HPDE6-E6E7 (cell line): ENCODE measurements at regions not wholly inside any gene's neighbourhood (a gene's known extent, or its start where the extent isn't known, plus 50 kb on each side); places are given as distances from the start of the nearest gene placed in this dataset.

Source experiments
- DNase-seq: peaks from one replicate; pipeline ENCODE4 v3.0.0; 2011; ENCODE audit warnings: missing footprints; ENCODE audit errors: extremely low spot score

GRCh38 chr21:16536643-16537434, 807.1 kb downstream of the USP25 start:
- no peak for DNase-seq

DNA sequence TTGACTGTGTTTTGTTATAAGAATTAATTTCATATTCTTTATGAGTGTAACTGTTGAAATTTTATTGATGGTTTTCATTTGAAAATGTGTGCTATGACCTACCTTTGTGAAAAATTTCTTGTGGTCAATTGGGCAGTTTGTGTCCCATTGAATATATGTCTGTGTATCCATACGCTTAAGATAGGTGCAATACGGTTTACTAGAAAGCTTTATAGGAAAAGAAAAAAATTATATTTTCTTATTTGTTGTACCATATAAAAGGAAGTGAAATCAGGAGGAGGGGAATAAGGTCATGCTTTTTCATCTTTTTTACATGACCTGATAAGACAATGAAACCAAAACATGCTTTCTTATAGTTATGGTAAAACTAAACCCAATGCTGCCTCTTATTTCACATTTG, 807.7 kb downstream of the USP25 start:
- DNase-seq: no peak

DNA sequence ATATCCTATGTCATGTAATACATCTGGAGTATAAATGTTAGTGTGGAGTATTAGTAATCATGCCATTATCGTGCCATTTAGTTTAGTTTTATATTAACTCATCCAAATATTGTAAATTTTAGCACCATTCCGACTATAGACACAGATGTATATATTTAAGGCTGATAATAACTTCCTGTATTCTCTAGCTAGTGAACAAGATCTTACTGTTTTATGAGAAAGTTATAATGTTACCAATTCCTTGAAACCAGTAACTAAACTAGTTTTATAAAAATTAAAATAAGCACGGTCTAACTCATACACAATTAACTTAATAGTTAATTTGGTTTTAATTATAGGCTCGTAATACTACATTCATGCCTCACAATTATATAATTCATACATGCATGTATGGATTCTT, 808.6 kb downstream of the USP25 start:
- no peak for DNase-seq

DNA sequence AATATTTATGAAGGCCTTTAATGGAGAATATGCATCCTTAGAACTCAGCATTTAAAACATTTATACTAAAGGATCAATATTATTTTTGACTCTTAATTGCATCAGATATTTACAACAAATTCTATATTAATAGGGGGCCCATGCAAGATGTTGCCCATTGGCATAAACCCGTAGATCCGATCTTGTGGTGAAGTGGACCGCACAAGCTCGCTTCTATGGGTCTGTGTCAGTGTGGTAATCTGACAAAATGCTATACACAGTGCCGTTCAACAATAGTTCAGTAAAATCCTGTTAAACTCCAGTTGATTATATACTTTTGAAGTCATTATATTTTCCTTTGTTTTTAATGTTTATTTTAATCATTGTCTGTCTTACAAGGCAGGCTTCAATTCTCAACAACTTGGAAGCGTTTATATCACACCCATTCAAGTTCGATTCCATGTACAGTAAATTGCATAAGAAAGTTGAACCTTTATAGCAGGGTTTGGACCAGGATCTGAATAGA, 809.2 kb downstream of the USP25 start:
- DNase-seq: no peak

DNA sequence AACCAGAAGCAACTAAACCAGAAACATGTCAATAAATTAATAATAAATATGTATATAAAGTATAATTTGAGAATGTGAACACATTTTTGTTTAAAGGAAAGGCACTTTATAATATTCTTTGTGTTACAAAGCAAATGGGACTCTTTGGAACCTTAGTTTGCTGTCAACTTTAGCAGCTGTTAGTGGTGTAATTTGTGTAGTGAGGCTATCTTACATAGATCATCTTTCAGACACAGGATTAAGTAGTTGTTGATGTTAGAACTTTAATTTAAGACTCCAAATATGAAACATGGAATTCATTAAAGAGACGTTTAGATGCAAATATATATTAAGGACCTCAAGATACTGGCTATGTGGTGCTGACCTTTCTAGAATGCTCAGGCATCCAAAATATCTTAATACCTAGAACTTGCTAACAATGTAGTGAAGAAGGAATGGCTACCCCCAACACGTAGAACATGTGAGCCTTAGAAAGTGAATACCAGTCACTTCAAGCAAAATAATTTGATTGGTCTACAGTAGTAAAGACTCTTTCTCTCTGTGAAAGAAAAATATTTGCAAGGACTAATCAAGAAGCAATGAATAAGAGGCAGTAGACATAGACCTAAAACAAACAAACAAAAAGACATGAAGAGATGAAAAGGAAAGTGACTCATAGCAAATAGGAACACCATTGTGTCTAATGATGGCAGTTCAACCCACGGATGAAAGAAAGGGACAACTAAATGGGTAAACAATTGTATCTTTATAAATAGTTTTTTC, 811.4 kb downstream of the USP25 start:
- DNase-seq: no peak

- no peak for DNase-seq
These were observed 820.3 kb downstream of the USP25 start for GRCh38 chr21:16550118-16550517.

GRCh38 chr21:16550917-16551741, 821.3 kb downstream of the USP25 start:
- no peak for DNase-seq

GRCh38 chr21:16552880-16553279, 823.1 kb downstream of the USP25 start:
- DNase-seq: no peak

DNA sequence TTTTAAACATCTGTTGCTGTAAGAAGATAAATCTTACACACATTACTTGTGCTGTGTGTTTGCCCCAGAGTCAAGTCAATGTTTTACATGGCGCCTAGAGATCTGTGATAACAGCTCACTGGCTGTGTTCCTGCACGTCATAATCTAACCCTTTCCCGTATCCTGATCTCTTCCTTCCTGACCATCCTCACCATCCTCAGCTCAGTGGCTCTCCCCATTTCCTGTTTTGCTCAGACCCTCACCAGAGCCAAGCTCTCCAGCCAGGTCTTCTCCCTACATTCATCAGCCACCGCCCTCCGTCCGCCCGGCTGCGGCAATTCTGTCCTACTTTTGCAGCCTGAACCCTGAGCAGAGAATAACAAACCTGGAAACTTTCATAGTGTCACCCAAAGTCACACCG, 824.7 kb downstream of the USP25 start:
- no peak for DNase-seq

DNA sequence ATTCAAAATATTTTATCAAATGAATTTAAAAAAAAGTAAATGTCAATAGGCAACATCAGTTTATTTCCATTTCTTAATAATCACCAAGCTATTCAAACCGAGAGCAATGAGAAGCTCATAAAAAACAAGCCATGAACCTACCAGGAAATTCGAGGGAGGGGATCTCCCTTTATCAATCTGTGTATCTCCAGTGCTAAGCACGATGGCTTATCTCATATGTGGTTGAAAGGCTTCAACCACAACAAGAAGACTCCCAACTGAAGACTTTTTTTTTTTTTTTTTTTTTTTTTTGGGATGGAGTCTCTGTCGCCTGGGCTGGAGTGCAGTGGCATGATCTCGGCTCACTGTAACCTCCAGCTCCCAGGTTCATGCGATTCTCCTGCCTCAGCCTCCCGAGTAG, 833.3 kb downstream of the USP25 start:
- no peak for DNase-seq

DNA sequence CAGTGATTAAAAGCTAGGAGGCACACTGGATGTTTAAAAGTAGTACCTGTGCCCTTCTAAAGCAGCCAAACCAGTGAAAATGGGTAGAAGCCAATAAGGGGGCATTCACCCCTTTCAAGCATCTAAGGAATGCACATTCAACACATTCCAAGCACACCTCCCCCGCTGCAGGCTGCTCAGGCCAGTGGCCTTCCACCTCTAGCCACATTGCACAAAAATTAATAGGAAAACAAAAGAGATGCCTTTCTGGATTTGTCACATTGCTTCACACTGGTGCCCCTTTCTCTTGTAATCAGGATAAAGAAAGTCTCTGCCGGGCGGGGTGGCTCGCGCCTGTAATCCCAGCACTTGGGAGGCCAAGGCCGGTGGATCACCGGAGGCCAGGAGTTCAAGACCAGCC, 834.0 kb downstream of the USP25 start:
- no peak for DNase-seq

DNA sequence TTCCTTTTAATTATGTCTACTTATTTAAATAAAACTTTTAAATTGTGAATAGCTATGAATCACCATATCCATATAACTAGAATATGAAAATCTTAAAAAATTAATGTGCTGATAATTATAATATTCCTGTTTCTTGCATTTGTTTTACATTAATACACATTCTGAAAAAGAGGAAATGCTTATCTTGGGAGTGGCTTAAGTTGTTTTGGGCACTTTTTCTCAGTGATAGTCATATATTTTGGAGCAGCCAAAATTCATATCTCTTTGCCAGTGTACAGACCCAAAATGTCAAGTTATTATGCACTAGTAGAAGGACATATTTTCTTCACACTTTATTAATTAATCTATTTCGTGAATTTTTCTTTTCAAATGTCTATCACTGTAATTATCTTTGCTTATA, 838.5 kb downstream of the USP25 start:
- no peak for DNase-seq

DNA sequence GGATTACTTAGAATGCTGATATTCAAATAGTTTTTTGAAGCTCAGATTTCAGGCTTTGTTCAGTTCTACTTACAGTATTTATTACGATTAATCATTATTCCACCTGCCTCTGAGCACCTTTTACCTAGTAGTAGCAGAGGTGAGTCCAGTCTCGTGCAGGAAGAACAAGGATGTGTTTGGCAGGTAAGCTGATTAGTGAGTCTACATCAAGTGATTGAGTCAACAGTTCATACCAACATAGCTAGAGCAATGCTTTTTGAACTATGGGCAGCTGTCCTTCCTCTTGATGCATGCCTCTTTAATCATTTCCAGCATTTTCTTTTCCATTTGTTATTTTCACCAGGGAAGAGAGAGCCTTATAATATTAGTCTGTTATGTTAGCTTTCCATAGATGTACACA, 838.9 kb downstream of the USP25 start:
- DNase-seq: no peak

GRCh38 chr21:16569679-16570078, 839.9 kb downstream of the USP25 start:
- no peak for DNase-seq

GRCh38 chr21:16570171-16570570, 840.4 kb downstream of the USP25 start:
- no peak for DNase-seq

DNA sequence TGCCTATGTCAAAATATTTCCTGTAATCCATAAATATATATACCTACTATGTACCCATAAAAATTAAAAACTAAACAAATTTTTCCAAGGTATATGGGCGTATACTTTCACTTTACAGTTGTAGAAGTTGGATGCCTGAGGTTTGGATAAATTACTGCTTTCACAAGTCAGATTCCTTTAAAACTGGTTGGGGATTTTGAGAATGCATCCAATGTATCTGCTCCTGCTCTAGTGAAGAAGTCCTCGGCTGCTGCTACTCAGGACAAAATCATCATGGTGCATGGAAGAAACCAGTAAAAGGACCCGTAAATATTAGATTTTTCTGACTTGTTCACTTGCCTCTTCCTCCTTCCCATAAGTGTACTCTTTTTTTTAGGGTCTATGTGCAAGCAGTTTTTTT, 841.1 kb downstream of the USP25 start:
- DNase-seq: no peak

GRCh38 chr21:16571594-16571993, 841.8 kb downstream of the USP25 start:
- DNase-seq: no peak

GRCh38 chr21:16572032-16572431, 842.2 kb downstream of the USP25 start:
- DNase-seq: no peak

DNA sequence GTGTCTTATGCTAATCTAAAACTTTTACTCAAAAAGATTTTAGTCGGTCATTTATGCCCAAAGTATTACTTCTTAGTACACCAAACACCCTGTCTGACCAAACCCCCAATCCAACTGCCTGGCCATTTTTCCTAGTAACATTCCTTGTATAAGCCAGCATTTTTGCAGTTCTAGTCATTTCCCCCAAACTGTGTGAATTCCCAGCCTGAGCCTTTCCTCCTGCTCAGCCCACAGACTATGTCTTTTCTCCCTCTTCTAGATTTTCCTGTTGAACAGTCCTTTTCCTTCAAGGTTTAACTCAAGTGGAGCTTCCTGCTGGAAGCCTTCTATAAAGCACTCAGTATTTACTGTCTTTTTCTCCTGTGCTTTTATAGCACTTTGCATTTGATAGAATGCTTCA, 843.8 kb downstream of the USP25 start:
- DNase-seq: no peak

DNA sequence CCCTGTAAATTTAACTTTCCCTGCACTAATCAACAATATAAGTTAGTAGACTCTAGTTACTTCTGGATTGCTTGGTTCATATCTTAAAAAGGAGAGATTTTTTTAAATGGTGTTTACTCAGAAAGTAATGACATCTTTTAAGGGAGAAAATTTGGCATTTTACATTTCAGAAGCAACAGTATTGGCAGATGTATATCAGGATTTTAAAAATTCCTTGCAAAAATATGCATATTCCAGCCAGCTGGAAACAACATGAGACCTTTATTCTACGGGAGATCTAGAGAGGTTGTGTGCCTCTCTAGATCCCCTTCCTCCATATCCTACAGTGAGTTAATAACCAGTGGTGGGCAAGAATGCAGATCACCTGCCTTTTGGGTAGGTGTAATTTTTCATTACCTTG, 848.2 kb downstream of the USP25 start:
- DNase-seq: no peak

DNA sequence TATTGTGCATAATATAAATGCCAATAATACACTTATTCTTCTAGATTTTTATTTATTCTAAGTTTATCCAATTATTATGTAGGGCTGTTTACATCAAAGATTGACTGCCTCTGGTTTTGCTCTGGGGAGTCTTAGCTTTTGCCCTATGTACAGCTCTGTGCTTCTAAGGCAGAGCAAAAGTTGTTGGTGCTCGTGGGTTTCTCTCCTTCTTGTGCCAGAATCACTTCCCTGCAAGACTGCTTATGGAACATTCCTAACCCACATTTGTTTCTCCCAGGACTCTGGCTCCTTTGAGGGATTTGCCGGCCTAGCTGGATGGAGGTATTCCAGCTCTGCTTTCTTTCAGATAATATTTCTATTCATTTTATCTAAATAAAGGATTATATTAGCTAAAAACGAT, 849.1 kb downstream of the USP25 start:
- DNase-seq: no peak

DNA sequence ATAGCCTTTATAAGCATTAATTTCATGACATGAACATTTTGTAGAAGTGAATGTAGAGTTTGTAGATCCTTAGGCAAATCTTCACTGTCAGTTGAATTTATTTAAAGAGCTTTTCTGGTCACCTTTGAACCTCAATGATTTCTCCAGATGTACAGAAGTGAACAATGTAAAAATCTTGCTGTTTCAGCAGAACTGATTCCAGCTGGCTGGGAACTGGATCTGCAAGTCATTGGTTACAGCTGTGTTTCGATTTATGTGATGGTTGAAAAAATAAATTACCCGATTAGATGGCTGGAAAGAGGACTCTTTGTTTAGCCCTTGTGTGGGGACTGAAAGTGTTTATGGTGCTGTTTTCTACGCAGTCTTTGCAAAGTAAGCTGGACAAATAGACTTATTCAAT, 849.8 kb downstream of the USP25 start:
- DNase-seq: no peak
